KMS-11 (cell line): ENCODE measurements at regions not wholly inside any gene's neighbourhood (a gene's known extent, or its start where the extent isn't known, plus 50 kb on each side); places are given as distances from the start of the nearest gene placed in this dataset.

Source experiments
- H2AFZ ChIP-seq: fragments of 200-600 bp; sonication (generic); 2 replicates; pipeline ENCODE4 v1.6.1; 2016; ENCODE audit warnings: antibody characterized with exemption, mixed run types, low read depth
- H3K27ac ChIP-seq: fragments of 200-600 bp; sonication (generic); 2 replicates; pipeline ENCODE4 v1.6.1; 2016; ENCODE audit warnings: mild to moderate bottlenecking, mixed run types
- H3K27me3 ChIP-seq: fragments of 200-600 bp; sonication (generic); 2 replicates; pipeline ENCODE4 v1.6.1; 2017; ENCODE audit warnings: mild to moderate bottlenecking, low read depth, mixed run types, moderate library complexity; ENCODE audit not compliant: insufficient read depth
- H3K36me3 ChIP-seq: fragments of 200-600 bp; sonication (generic); 2 replicates; pipeline ENCODE4 v1.6.1; 2017; ENCODE audit warnings: mild to moderate bottlenecking, mixed run types; ENCODE audit not compliant: insufficient read depth
- H3K4me1 ChIP-seq: fragments of 200-600 bp; sonication (generic); 2 replicates; pipeline ENCODE4 v1.6.1; 2016; ENCODE audit warnings: mild to moderate bottlenecking, low read depth, mixed run types; ENCODE audit not compliant: poor library complexity, severe bottlenecking
- H3K4me2 ChIP-seq: fragments of 200-600 bp; sonication (generic); 2 replicates; pipeline ENCODE4 v1.7.0; 2016; ENCODE audit warnings: mild to moderate bottlenecking, mixed run types
- H3K4me3 ChIP-seq: fragments of 200-600 bp; sonication (generic); IDR thresholded peaks from 2 replicates; pipeline ENCODE4 v1.6.1; 2017; ENCODE audit warnings: low read depth, low read length, mixed read lengths; ENCODE audit not compliant: insufficient read depth
- H3K79me2 ChIP-seq: fragments of 200-600 bp; sonication (generic); 2 replicates; pipeline ENCODE4 v1.6.1; 2016; ENCODE audit warnings: low read depth, mixed run types; ENCODE audit not compliant: insufficient read depth
- H3K9ac ChIP-seq: fragments of 200-600 bp; sonication (generic); 2 replicates; pipeline ENCODE4 v1.6.1; 2016; ENCODE audit warnings: mild to moderate bottlenecking, mixed run types
- H4K20me1 ChIP-seq: fragments of 200-600 bp; sonication (generic); 2 replicates; pipeline ENCODE4 v1.6.1; 2016; ENCODE audit warnings: mild to moderate bottlenecking, mixed run types; ENCODE audit not compliant: insufficient read depth
- CTCF ChIP-seq: fragments of 200-600 bp; sonication (generic); conservative IDR thresholded peaks from 2 replicates; pipeline ENCODE4 v1.6.1; 2017; ENCODE audit warnings: low read depth, mild to moderate bottlenecking, antibody characterized with exemption, low read length, moderate library complexity, mixed read lengths

DNA sequence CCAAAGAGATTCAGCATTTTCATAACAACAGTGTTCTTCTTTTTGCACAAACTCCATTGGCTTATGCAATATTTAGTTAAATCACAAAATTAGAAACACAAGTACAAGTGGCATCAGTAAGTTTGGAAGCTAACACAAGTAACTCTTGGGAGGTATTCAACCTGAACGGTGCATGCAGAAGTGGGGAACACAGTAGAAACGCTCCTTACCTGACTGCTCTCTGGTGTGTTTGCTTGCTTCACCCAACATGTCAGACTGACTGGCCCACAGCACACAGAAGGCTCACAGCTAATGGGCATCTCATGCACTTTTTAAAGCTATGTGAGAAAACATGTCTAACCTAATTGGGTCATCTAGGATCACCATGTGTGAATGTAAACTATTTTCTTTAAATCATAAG is 133.6 kb downstream of the MAGEB17 start:
- no peak overlapping the region for H2AFZ ChIP-seq

DNA sequence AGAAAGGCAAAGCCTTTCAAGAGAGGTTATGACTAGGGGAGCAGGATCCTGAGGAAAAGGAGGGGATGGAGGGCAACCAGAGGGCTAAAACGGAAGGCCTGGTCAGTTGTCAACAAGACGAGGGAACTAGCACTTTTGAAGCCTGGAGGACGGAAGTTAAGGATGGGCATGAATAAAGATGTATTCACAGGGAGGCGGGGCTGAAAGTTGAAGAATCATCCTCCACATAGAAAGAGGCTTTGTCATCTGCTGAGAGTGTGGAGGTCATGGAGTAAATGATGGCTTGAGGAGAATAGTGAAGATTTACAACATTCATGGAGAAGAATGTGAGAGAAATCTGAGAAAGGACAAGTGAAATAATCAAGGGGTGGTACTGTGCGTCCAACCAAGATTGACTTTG is 137.5 kb downstream of the MAGEB17 start:
- TF ChIP-seq CTCF, result no peak
- no peak overlapping the region for H3K27ac ChIP-seq
- no peaks in the 10 kb centered on the region for H3K27me3 ChIP-seq
- H3K4me1 ChIP-seq, result no peaks in the 10 kb centered on the region
- H4K20me1 ChIP-seq, result no peaks in the 10 kb centered on the region
- H3K79me2 ChIP-seq, result no peaks in the 10 kb centered on the region
- H3K4me3 ChIP-seq, result no peak overlapping the region
- no peaks in the 10 kb centered on the region for H3K36me3 ChIP-seq
- H2AFZ ChIP-seq, result no peak overlapping the region
- no peak overlapping the region for H3K9ac ChIP-seq
- H3K4me2 ChIP-seq, result no peak overlapping the region

More for the DNA sequence above, 133.6 kb downstream of the MAGEB17 start:
- Histone ChIP-seq H3K79me2 (no peaks in the 10 kb centered on the region), H3K36me3 (no peaks in the 10 kb centered on the region), H3K4me2 (no peak overlapping the region), H3K9ac (no peak overlapping the region), H3K27me3 (no peaks in the 10 kb centered on the region), H4K20me1 (no peaks in the 10 kb centered on the region), H3K27ac (no peak overlapping the region), H3K4me1 (no peaks in the 10 kb centered on the region), H3K4me3 (no peak overlapping the region)
- TF ChIP-seq CTCF, result no peak

GRCh38 chrX:16305187-16305586 is 137.9 kb downstream of the MAGEB17 start:
- Histone ChIP-seq H3K4me2 (no peak overlapping the region), H3K4me3 (no peak overlapping the region), H3K36me3 (no peaks in the 10 kb centered on the region), H2AFZ (no peak overlapping the region), H4K20me1 (no peaks in the 10 kb centered on the region), H3K27me3 (no peaks in the 10 kb centered on the region), H3K27ac (no peak overlapping the region), H3K79me2 (no peaks in the 10 kb centered on the region), H3K9ac (no peak overlapping the region), H3K4me1 (no peaks in the 10 kb centered on the region)
- no peak for TF ChIP-seq CTCF

DNA sequence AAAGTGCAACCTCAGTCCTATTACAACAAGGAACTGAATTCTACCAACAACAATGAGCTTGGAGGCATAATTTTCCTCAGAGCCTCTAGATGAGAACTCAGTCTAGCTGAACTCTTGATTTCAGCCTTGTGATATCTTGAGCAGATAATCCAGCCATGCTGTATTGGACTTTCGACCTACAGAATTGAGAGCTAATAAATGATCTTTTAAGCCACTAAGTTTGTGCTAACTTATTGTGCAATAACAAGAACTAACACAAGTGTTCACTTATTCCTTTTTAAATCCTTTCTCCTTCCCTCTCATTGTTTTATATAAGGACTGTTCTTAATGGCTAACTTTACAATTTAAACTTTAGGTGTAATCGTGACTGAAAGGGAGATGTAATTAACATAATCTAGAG is 140.7 kb downstream of the MAGEB17 start:
- no peaks in the 10 kb centered on the region for H3K79me2 ChIP-seq
- H3K9ac ChIP-seq, result no peak overlapping the region
- no peak for TF ChIP-seq CTCF
- H3K4me1 ChIP-seq, result no peaks in the 10 kb centered on the region
- H3K4me2 ChIP-seq, result no peak overlapping the region
- H2AFZ ChIP-seq, result no peak overlapping the region
- no peak overlapping the region for H3K4me3 ChIP-seq
- H3K36me3 ChIP-seq, result no peaks in the 10 kb centered on the region
- no peaks in the 10 kb centered on the region for H4K20me1 ChIP-seq
- no peak overlapping the region for H3K27ac ChIP-seq
- no peaks in the 10 kb centered on the region for H3K27me3 ChIP-seq

GRCh38 chrX:16308773-16309172 is 141.5 kb downstream of the MAGEB17 start:
- no peak for TF ChIP-seq CTCF
- Histone ChIP-seq H3K27me3 (no peaks in the 10 kb centered on the region), H3K4me1 (no peaks in the 10 kb centered on the region), H2AFZ (no peak overlapping the region), H3K4me2 (no peak overlapping the region), H3K27ac (no peak overlapping the region), H3K4me3 (no peak overlapping the region), H3K79me2 (no peaks in the 10 kb centered on the region), H4K20me1 (no peaks in the 10 kb centered on the region), H3K9ac (no peak overlapping the region), H3K36me3 (no peaks in the 10 kb centered on the region)
